Neuronal stem cell (in vitro differentiated cells): ENCODE measurements at regions not wholly inside any gene's neighbourhood (a gene's known extent, or its start where the extent isn't known, plus 50 kb on each side); places are given as distances from the start of the nearest gene placed in this dataset.

Experiments used
- DNase-seq: peaks from one replicate; pipeline ENCODE4 v3.0.0-alpha.2; 2013; ENCODE audit warnings: low spot score
- H2AFZ ChIP-seq: one replicate; pipeline ENCODE4 v1.6.1; 2013; ENCODE audit warnings: mild to moderate bottlenecking, low read length, inconsistent platforms
- H2AK5ac ChIP-seq: 2 replicates; pipeline ENCODE4 v1.6.1; 2013; ENCODE audit warnings: low read depth, mild to moderate bottlenecking, inconsistent platforms, low read length, moderate library complexity, mixed read lengths
- H2BK120ac ChIP-seq: 2 replicates; pipeline ENCODE4 v1.6.1; 2013; ENCODE audit warnings: low read depth, mild to moderate bottlenecking, inconsistent platforms, low read length, moderate library complexity, mixed read lengths
- H2BK12ac ChIP-seq: one replicate; pipeline ENCODE4 v1.6.1; 2013; ENCODE audit warnings: low read length, inconsistent platforms
- H2BK15ac ChIP-seq: 2 replicates; pipeline ENCODE4 v1.6.1; 2013; ENCODE audit warnings: mild to moderate bottlenecking, low read length, inconsistent platforms, mixed read lengths
- H2BK5ac ChIP-seq: one replicate; pipeline ENCODE4 v1.6.1; 2013; ENCODE audit warnings: inconsistent platforms, mild to moderate bottlenecking, low read length, moderate library complexity
- H3K14ac ChIP-seq: one replicate; pipeline ENCODE4 v1.6.1; 2013; ENCODE audit warnings: low read length, inconsistent platforms
- H3K18ac ChIP-seq: 2 replicates; pipeline ENCODE4 v1.6.1; 2013; ENCODE audit warnings: low read length, inconsistent platforms
- H3K23ac ChIP-seq: 2 replicates; pipeline ENCODE4 v1.6.1; 2013; ENCODE audit warnings: low read depth, mild to moderate bottlenecking, mixed read lengths, low read length, inconsistent platforms; ENCODE audit not compliant: poor library complexity
- H3K27ac ChIP-seq: replicated peaks from 3 replicates; pipeline ENCODE4 v1.5.1; 2013; ENCODE audit warnings: low read length, inconsistent platforms
- H3K27me3 ChIP-seq, 3 experiments: 2 replicates each; pipeline ENCODE4 v1.6.1; 2013; ENCODE audit warnings: low read length in 3 of 3, mild to moderate bottlenecking in 2 of 3, inconsistent platforms in 1 of 3, low read depth in 1 of 3, mixed read lengths in 1 of 3, moderate library complexity in 1 of 3; ENCODE audit not compliant: control insufficient read depth in 3 of 3, insufficient read depth in 3 of 3
- H3K36me3 ChIP-seq, 2 donors: replicated peaks in 1 of 2; 2 replicates each; pipeline ENCODE4 v1.6.1; 2013; ENCODE audit warnings: low read length in 2 of 2; ENCODE audit not compliant: control insufficient read depth in 2 of 2, insufficient read depth in 2 of 2
- H3K4ac ChIP-seq: 2 replicates; pipeline ENCODE4 v1.6.1; 2013; ENCODE audit warnings: inconsistent platforms, mild to moderate bottlenecking, low read length, moderate library complexity
- H3K4me1 ChIP-seq, 2 donors: 1 replicate in 1 of 2; 2 replicates in 1 of 2; pipeline ENCODE4 v1.6.1; 2013; ENCODE audit warnings: low read length in 2 of 2, low read depth in 1 of 2; ENCODE audit not compliant: control insufficient read depth in 2 of 2, insufficient read depth in 1 of 2
- H3K4me2 ChIP-seq: one replicate; pipeline ENCODE4 v1.6.1; 2013; ENCODE audit warnings: mild to moderate bottlenecking, low read length, inconsistent platforms; ENCODE audit not compliant: insufficient read depth, poor library complexity, severe bottlenecking
- H3K4me3 ChIP-seq, 2 donors: 2 replicates each; pipeline ENCODE4 v1.5.1; 2013; ENCODE audit warnings: low read length in 2 of 2, mild to moderate bottlenecking in 2 of 2, inconsistent platforms in 1 of 2, moderate library complexity in 1 of 2
- H3K79me1 ChIP-seq: one replicate; pipeline ENCODE4 v1.6.1; 2013; ENCODE audit warnings: low read depth, mild to moderate bottlenecking, inconsistent platforms, low read length, moderate library complexity
- H3K9ac ChIP-seq: one replicate; pipeline ENCODE4 v1.6.1; 2013; ENCODE audit warnings: mild to moderate bottlenecking, low read depth, low read length, inconsistent platforms; ENCODE audit not compliant: poor library complexity
- H3K9me3 ChIP-seq, 2 donors: replicated peaks in 1 of 2; 2 replicates each; pipeline versions ENCODE3 to v1.6.1; 2013; ENCODE audit warnings: low read length in 2 of 2, mild to moderate bottlenecking in 2 of 2, inconsistent platforms in 1 of 2, low read depth in 1 of 2, mixed read lengths in 1 of 2, moderate library complexity in 1 of 2; ENCODE audit not compliant: control insufficient read depth in 2 of 2, insufficient read depth in 1 of 2
- H4K8ac ChIP-seq: one replicate; pipeline ENCODE4 v1.6.1; 2013; ENCODE audit warnings: low read depth, mild to moderate bottlenecking, inconsistent platforms, low read length, moderate library complexity
- H4K91ac ChIP-seq: one replicate; pipeline ENCODE4 v1.6.1; 2013; ENCODE audit warnings: low read length, low read depth, mild to moderate bottlenecking, inconsistent platforms; ENCODE audit not compliant: poor library complexity
- WGBS, 2 donors: extraction: QIAGEN DNeasy Blood & Tissue Kit; methylation state at CpG; one replicate each; pipeline ENCODE4 v1.1.7; 2013; ENCODE audit warnings: missing lambda C conversion rate in 2 of 2, mixed read lengths in 1 of 2; ENCODE audit not compliant: insufficient read length in 2 of 2, insufficient replicate concordance in 1 of 2; ENCODE audit errors: extremely low coverage in 2 of 2; 5-methylcytosine and 5-hydroxymethylcytosine counted together

- Histone ChIP-seq H3K4ac (no peak overlapping the region), H2AFZ (no peak overlapping the region), H4K8ac (no peak overlapping the region), H2BK12ac (no peak overlapping the region), H2BK15ac (no peak overlapping the region), H4K91ac (no peak overlapping the region), H2AK5ac (no peak overlapping the region), H3K18ac (no peak overlapping the region), H3K27ac (no peak overlapping the region), H3K14ac (no peak overlapping the region), H3K4me1 (peaks cover 4 to 8% of the 10 kb centered on the region in 2 donors), H3K4me2 (no peak overlapping the region), H3K9ac (no peak overlapping the region), H3K4me3 (no peak overlapping the region), H2BK120ac (no peak overlapping the region), H3K27me3 (no peaks in the 10 kb centered on the region), H3K79me1 (no peaks in the 10 kb centered on the region), H3K9me3 (no peaks in the 10 kb centered on the region), H2BK5ac (no peak overlapping the region), H3K23ac (no peak overlapping the region), H3K36me3 (no peaks in the 10 kb centered on the region)
- no peak for DNase-seq
- no CpG with 5 or more reads among the region's 2 CpGs for WGBS, 2 donors
Observed at GRCh38 chr5:107247427-107247826, 423.3 kb downstream of the EFNA5 start.

GRCh38 chr5:107243220-107243579 lies 427.5 kb downstream of the EFNA5 start:
- Histone ChIP-seq H2AFZ (no peak overlapping the region), H2BK5ac (no peak overlapping the region), H3K27me3 (no peaks in the 10 kb centered on the region), H3K9me3 (peaks cover 0 to 3% of the 10 kb centered on the region in 2 donors), H3K36me3 (no peaks in the 10 kb centered on the region), H2AK5ac (no peak overlapping the region), H4K91ac (no peak overlapping the region), H3K23ac (no peak overlapping the region), H3K4me1 (peaks cover 4% of the 10 kb centered on the region in 2 donors), H3K9ac (no peak overlapping the region), H2BK15ac (no peak overlapping the region), H3K4me3 (no peak overlapping the region), H3K79me1 (no peaks in the 10 kb centered on the region), H2BK12ac (no peak overlapping the region), H4K8ac (no peak overlapping the region), H3K18ac (no peak overlapping the region), H3K27ac (no peak overlapping the region), H3K4ac (no peak overlapping the region), H3K14ac (no peak overlapping the region), H2BK120ac (no peak overlapping the region), H3K4me2 (no peak overlapping the region)
- DNase-seq, result no peak
- WGBS, 2 donors, result no CpG with 5 or more reads among the region's 3 CpGs

GRCh38 chr5:107242411-107243219 lies 428.1 kb downstream of the EFNA5 start:
- H2BK12ac ChIP-seq, result no peak overlapping the region
- no peak overlapping the region for H3K18ac ChIP-seq
- H2BK5ac ChIP-seq, result no peak overlapping the region
- H2AFZ ChIP-seq, result no peak overlapping the region
- peak overlapping the region; percentile 1 for H3K27ac ChIP-seq
- H4K8ac ChIP-seq, result no peak overlapping the region
- H3K4me1 ChIP-seq, result peaks cover 4% of the 10 kb centered on the region in 2 donors
- H3K23ac ChIP-seq, result no peak overlapping the region
- peak; percentile 8 for DNase-seq
- no peak overlapping the region for H3K14ac ChIP-seq
- H3K27me3 ChIP-seq, result no peaks in the 10 kb centered on the region
- H3K79me1 ChIP-seq, result no peaks in the 10 kb centered on the region
- no peak overlapping the region for H3K4ac ChIP-seq
- no CpG with 5 or more reads among the region's 3 CpGs for WGBS, 2 donors
- H2AK5ac ChIP-seq, result no peak overlapping the region
- H3K36me3 ChIP-seq, result no peaks in the 10 kb centered on the region
- H3K4me2 ChIP-seq, result no peak overlapping the region
- H3K9me3 ChIP-seq, result peaks cover 0 to 3% of the 10 kb centered on the region in 2 donors
- no peak overlapping the region for H4K91ac ChIP-seq
- no peak overlapping the region for H3K9ac ChIP-seq
- no peak overlapping the region for H3K4me3 ChIP-seq
- no peak overlapping the region for H2BK15ac ChIP-seq
- H2BK120ac ChIP-seq, result no peak overlapping the region

- no peaks in the 10 kb centered on the region for H3K36me3 ChIP-seq
- no peaks in the 10 kb centered on the region for H3K79me1 ChIP-seq
- no peaks in the 10 kb centered on the region for H3K27me3 ChIP-seq
- H3K9me3 ChIP-seq, result peaks cover 0 to 3% of the 10 kb centered on the region in 2 donors
- no peak overlapping the region for H2AFZ ChIP-seq
- no peak overlapping the region for H2BK12ac ChIP-seq
- no peak overlapping the region for H3K9ac ChIP-seq
- no peak for DNase-seq
- H3K4me1 ChIP-seq, result peaks cover 4% of the 10 kb centered on the region in 2 donors
- no peak overlapping the region for H2AK5ac ChIP-seq
- WGBS, 2 donors, result no CpG with 5 or more reads among the region's 1 CpG
- no peak overlapping the region for H3K23ac ChIP-seq
- H3K4me2 ChIP-seq, result no peak overlapping the region
- no peak overlapping the region for H3K14ac ChIP-seq
- H4K8ac ChIP-seq, result no peak overlapping the region
- no peak overlapping the region for H2BK5ac ChIP-seq
- H3K4me3 ChIP-seq, result no peak overlapping the region
- H2BK120ac ChIP-seq, result no peak overlapping the region
- H2BK15ac ChIP-seq, result no peak overlapping the region
- no peak overlapping the region for H4K91ac ChIP-seq
- H3K18ac ChIP-seq, result no peak overlapping the region
- H3K4ac ChIP-seq, result no peak overlapping the region
- no peak overlapping the region for H3K27ac ChIP-seq
Observed at GRCh38 chr5:107241841-107242240, 428.9 kb downstream of the EFNA5 start.
